ENCODE measurements at regions not wholly inside any gene's neighbourhood (a gene's known extent, or its start where the extent isn't known, plus 50 kb on each side); places are given as distances from the start of the nearest gene placed in this dataset.

DNA sequence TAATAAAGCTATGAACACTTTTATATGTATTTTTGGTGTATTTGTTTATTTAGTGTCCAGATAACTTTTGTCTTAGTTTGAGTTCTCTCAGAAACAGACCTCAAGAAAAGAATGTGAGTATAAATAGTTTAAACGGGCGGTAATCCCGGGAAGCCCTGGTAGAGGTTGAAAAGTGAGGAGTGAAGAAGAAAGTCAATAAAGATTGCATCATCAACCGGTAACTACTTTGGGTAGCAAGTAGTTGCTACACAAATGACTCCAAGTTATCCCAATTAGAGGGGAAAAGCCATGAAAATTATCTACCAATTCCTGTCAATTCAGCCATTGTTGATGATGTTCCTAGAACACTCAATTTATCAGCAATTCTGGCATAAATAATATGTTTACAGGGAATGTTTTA is 870.3 kb upstream of the RAG2 start:
- Histone ChIP-seq H3K4me1 (ENCODE audit: insufficient read depth) (no peaks in the 10 kb centered on the region), H3K4me3 (no peak overlapping the region), H3K27ac (no peak overlapping the region), H3K27me3 (no peaks in the 10 kb centered on the region), H3K9me3 (no peaks in the 10 kb centered on the region), H3K36me3 (no peaks in the 10 kb centered on the region)
- 88 to 91% (median 89%) methylated on average over 4 of the region's 4 CpGs for WGBS, 3 donors
- no peak for DNase-seq
- intact Hi-C loops (cut with DNase I): no loop called here
- TF ChIP-seq EP300 (IDR thresholded peaks at IDR 0.05) (no peak), POLR2A (IDR thresholded peaks at IDR 0.05) (no peak)
- TF ChIP-seq, protein P1, sequence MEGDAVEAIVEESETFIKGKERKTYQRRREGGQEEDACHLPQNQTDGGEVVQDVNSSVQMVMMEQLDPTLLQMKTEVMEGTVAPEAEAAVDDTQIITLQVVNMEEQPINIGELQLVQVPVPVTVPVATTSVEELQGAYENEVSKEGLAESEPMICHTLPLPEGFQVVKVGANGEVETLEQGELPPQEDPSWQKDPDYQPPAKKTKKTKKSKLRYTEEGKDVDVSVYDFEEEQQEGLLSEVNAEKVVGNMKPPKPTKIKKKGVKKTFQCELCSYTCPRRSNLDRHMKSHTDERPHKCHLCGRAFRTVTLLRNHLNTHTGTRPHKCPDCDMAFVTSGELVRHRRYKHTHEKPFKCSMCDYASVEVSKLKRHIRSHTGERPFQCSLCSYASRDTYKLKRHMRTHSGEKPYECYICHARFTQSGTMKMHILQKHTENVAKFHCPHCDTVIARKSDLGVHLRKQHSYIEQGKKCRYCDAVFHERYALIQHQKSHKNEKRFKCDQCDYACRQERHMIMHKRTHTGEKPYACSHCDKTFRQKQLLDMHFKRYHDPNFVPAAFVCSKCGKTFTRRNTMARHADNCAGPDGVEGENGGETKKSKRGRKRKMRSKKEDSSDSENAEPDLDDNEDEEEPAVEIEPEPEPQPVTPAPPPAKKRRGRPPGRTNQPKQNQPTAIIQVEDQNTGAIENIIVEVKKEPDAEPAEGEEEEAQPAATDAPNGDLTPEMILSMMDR (IDR thresholded peaks at IDR 0.05): no peak

DNA sequence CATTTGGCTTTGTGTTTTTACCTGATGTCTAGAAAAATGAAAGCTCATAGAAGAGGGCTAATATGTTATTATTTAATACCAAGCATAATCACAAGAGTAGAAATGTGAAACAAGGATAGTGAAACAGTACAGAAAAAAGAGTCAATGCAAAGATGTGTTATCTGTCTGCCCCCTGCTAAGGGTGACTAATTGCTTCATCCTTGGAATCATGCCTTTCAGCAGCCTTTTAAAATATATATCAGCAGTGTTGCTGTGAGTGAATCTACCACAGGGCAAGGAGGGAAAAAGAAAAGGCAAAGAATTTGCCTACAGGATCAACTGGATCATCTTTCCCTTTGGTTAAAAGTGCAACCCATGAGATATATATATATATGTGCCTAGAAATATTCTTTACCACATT is 867.2 kb upstream of the RAG2 start:
- Histone ChIP-seq H3K9me3 (no peaks in the 10 kb centered on the region), H3K4me1 (ENCODE audit: insufficient read depth) (no peaks in the 10 kb centered on the region), H3K27me3 (no peaks in the 10 kb centered on the region), H3K36me3 (no peaks in the 10 kb centered on the region), H3K27ac (no peak overlapping the region), H3K4me3 (no peak overlapping the region)
- TF ChIP-seq, protein P1 (IDR thresholded peaks at IDR 0.05): no peak
- no peak for TF ChIP-seq EP300 (IDR thresholded peaks at IDR 0.05)
- TF ChIP-seq POLR2A (IDR thresholded peaks at IDR 0.05): no peak
- intact Hi-C loops (cut with DNase I): no loop called here
- DNase-seq: no peak

DNA sequence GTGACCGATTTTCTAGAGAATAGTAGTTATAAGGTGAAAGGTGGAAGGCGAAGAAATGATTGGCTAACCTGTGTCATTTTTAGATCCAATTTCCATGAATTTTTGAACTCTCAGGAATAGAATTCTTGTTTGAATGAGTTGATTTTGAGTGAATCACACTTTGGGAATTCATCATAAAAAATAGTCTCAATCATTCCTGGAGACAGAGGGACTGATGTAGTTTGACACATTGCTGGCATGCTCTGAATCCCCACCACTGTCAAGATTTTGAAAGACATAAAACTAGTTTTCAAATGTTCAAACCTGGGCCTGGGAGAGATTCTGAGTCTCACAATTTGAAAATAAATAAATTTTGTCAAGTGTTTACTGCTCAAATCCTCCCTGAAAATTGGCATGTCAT is 861.4 kb upstream of the RAG2 start:
- intact Hi-C loops (cut with DNase I): no loop called here
- no peaks in the 10 kb centered on the region for H3K27me3 ChIP-seq
- no peaks in the 10 kb centered on the region for H3K4me1 ChIP-seq (ENCODE audit: insufficient read depth)
- no peak for TF ChIP-seq POLR2A (IDR thresholded peaks at IDR 0.05)
- TF ChIP-seq, protein P1 (IDR thresholded peaks at IDR 0.05): no peak
- no peak for TF ChIP-seq EP300 (IDR thresholded peaks at IDR 0.05)
- 94 to 98% (median 96%) methylated on average over 2 of the region's 2 CpGs for WGBS, 3 donors
- no peak overlapping the region for H3K4me3 ChIP-seq
- no peaks in the 10 kb centered on the region for H3K9me3 ChIP-seq
- no peak overlapping the region for H3K27ac ChIP-seq
- no peak for DNase-seq
- H3K36me3 ChIP-seq: no peaks in the 10 kb centered on the region

DNA sequence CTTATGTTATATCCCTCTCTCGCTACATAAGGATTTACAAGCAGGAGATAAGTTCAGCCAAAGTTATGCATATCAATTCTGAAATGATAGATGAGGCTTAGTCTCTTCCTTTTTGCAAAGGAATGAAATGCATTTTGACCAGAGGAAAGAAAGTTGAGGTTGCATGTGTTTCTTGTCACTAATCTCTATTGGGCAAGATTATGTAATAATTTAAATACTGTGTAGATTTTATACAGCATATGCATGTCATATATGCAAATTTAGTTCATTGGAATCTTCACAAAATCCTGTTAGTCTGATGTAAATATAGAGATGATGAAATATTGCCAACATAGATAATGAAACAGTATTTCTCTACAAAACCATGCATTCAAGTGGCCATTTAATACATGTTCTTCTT is 858.7 kb upstream of the RAG2 start:
- no peaks in the 10 kb centered on the region for H3K36me3 ChIP-seq
- H3K4me1 ChIP-seq (ENCODE audit: insufficient read depth): no peaks in the 10 kb centered on the region
- H3K9me3 ChIP-seq: no peaks in the 10 kb centered on the region
- no peak overlapping the region for H3K4me3 ChIP-seq
- H3K27me3 ChIP-seq: no peaks in the 10 kb centered on the region
- no peak overlapping the region for H3K27ac ChIP-seq
- intact Hi-C loops (cut with DNase I): no loop called here
- TF ChIP-seq POLR2A (IDR thresholded peaks at IDR 0.05) (no peak), EP300 (IDR thresholded peaks at IDR 0.05) (no peak)
- TF ChIP-seq, protein P1 (IDR thresholded peaks at IDR 0.05): no peak
- DNase-seq: no peak
- WGBS, 3 donors: 89 to 99% (median 95%) methylated on average over 1 of the region's 1 CpG

DNA sequence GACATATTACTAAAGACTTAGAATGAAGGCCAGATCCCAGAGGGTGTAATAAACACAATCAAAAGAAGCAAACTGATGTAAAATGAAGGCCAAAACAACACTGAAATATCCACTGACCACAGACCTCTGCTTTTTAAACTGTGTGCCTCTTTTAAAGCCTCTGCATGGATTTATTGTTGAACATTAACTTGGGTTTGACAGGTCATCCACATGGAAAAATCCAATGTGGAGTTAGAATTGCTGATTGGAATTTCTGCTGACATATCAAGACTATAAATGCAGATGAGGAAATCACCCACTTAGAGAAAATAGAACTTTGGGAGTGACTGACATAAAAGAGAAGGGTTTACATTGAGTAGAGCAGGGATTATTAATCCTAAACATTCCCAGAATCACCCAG is 853.9 kb upstream of the RAG2 start:
- intact Hi-C loops (cut with DNase I): no loop called here
- Histone ChIP-seq H3K4me3 (no peak overlapping the region), H3K27ac (no peak overlapping the region), H3K36me3 (no peaks in the 10 kb centered on the region), H3K9me3 (no peaks in the 10 kb centered on the region), H3K27me3 (no peaks in the 10 kb centered on the region), H3K4me1 (ENCODE audit: insufficient read depth) (no peaks in the 10 kb centered on the region)
- TF ChIP-seq, protein P1 (IDR thresholded peaks at IDR 0.05): no peak
- TF ChIP-seq POLR2A (IDR thresholded peaks at IDR 0.05): no peak
- TF ChIP-seq EP300 (IDR thresholded peaks at IDR 0.05): no peak
- no peak for DNase-seq

Data from ovary (tissue), 7 donors.